IMR-90 (cell line): ENCODE measurements at regions not wholly inside any gene's neighbourhood (a gene's known extent, or its start where the extent isn't known, plus 50 kb on each side); places are given as distances from the start of the nearest gene placed in this dataset.

Source experiments
- BHLHE40 ChIP-seq: fragments of 150-350 bp; IDR thresholded peaks from 2 replicates; pipeline ENCODE4 v1.6.1; 2016; ENCODE audit warnings: mild to moderate bottlenecking, low read depth, low read length
- CEBPB ChIP-seq: IDR thresholded peaks from 2 replicates; pipeline ENCODE4 v1.6.1; 2012; ENCODE audit warnings: low read depth, low read length, improper control_type of control experiment
- CHD1 ChIP-seq: IDR thresholded peaks from 2 replicates; pipeline ENCODE4 v1.6.1; 2012; ENCODE audit warnings: low read depth, low read length, improper control_type of control experiment
- CTCF ChIP-seq: conservative IDR thresholded peaks from 2 replicates; pipeline ENCODE4 v1.5.1; 2012; ENCODE audit warnings: mild to moderate bottlenecking, low read depth, low read length, improper control_type of control experiment
- FOS ChIP-seq: fragments of 150-350 bp; IDR thresholded peaks from 2 replicates; pipeline ENCODE4 v1.6.1; 2016; ENCODE audit warnings: low read depth, low read length
- MAFK ChIP-seq: IDR thresholded peaks from 2 replicates; pipeline ENCODE4 v1.6.1; 2012; ENCODE audit warnings: low read depth, low read length, improper control_type of control experiment
- MAZ ChIP-seq: IDR thresholded peaks from 2 replicates; pipeline ENCODE4 v1.6.1; 2012; ENCODE audit warnings: low read depth, mild to moderate bottlenecking, low read length, improper control_type of control experiment, moderate library complexity, borderline replicate concordance
- POLR2A ChIP-seq: IDR thresholded peaks from 2 replicates; pipeline ENCODE4 v1.6.1; 2012; ENCODE audit warnings: mild to moderate bottlenecking, low read depth, low read length
- RAD21 ChIP-seq: IDR thresholded peaks from 2 replicates; pipeline ENCODE4 v1.6.1; 2012; ENCODE audit warnings: low read length, improper control_type of control experiment
- RCOR1 ChIP-seq: IDR thresholded peaks from 2 replicates; pipeline ENCODE4 v1.6.1; 2012; ENCODE audit warnings: mild to moderate bottlenecking, low read length, improper control_type of control experiment; ENCODE audit not compliant: insufficient replicate concordance
- RFX5 ChIP-seq: IDR thresholded peaks from 2 replicates; pipeline ENCODE4 v1.8.0; 2012; ENCODE audit warnings: low read depth, mild to moderate bottlenecking, low read length, moderate library complexity
- SMC3 ChIP-seq: fragments of 150-350 bp; IDR thresholded peaks from 2 replicates; pipeline ENCODE4 v1.6.1; 2016; ENCODE audit warnings: low read depth, mild to moderate bottlenecking, antibody characterized with exemption, low read length, moderate library complexity
- TF ChIP-seq, protein P1 (sequence below): fragments of 150-350 bp; IDR thresholded peaks from 2 replicates; pipeline ENCODE4 v1.6.1; 2016; ENCODE audit warnings: low read depth, mild to moderate bottlenecking, low read length, moderate library complexity, borderline replicate concordance

GRCh38 chr18:73313476-73313875 is 445.7 kb upstream of the NETO1 start:
- TF ChIP-seq CTCF: no peak
- no peak for TF ChIP-seq POLR2A
- no peak for TF ChIP-seq CHD1
- no peak for TF ChIP-seq SMC3
- no peak for TF ChIP-seq BHLHE40
- TF ChIP-seq RFX5: no peak
- TF ChIP-seq MAFK: no peak
- TF ChIP-seq RAD21: no peak
- no peak for TF ChIP-seq MAZ
- no peak for TF ChIP-seq CEBPB
- no peak for TF ChIP-seq FOS
- TF ChIP-seq, protein P1, sequence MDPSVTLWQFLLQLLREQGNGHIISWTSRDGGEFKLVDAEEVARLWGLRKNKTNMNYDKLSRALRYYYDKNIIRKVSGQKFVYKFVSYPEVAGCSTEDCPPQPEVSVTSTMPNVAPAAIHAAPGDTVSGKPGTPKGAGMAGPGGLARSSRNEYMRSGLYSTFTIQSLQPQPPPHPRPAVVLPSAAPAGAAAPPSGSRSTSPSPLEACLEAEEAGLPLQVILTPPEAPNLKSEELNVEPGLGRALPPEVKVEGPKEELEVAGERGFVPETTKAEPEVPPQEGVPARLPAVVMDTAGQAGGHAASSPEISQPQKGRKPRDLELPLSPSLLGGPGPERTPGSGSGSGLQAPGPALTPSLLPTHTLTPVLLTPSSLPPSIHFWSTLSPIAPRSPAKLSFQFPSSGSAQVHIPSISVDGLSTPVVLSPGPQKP: no peak
- TF ChIP-seq RCOR1: no peak
